ENCODE measurements at regions not wholly inside any gene's neighbourhood (a gene's known extent, or its start where the extent isn't known, plus 50 kb on each side); places are given as distances from the start of the nearest gene placed in this dataset.
"Not testable (repeated sequence)": the region's sequence is repeated elsewhere in the genome, so short reads cannot be mapped to it uniquely, and the experiment has no call there.

DNA sequence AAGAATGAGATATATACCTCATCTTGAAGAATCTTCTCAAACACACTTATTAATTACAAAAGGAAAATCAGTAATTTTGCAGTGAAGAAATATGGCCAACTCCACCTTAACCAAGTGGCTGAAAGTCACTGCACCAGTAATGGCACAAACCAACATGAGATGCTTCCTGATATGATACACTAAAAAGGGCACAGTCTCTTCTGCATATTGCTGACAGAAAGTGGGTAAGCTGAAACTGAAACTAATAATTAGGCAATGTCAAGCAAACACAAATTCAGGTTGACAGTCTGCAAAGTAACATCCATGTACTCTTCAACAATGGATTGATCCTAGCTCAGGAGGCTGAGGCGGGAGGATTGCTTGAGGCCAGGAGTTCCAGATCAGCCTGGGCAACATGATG is 56.1 kb downstream of the ZNF22 start:
- H3K36me3 ChIP-seq (ENCODE audit: control insufficient read depth, insufficient read depth, low read length); H3K27me3 ChIP-seq (replicated peaks; ENCODE audit: control insufficient read depth, insufficient read depth, low read length, poor library complexity, severe bottlenecking); H3K4me3 ChIP-seq (ENCODE audit: insufficient read depth, low read depth, low read length, poor library complexity, severe bottlenecking); H3K9me3 ChIP-seq (ENCODE audit: control insufficient read depth, low read length); H3K27ac ChIP-seq (ENCODE audit: insufficient read depth, low read length, poor library complexity, severe bottlenecking); H3K4me1 ChIP-seq (ENCODE audit: control insufficient read depth, insufficient read depth, low read length, poor library complexity, severe bottlenecking); DNase-seq: not testable (repeated sequence)

DNA sequence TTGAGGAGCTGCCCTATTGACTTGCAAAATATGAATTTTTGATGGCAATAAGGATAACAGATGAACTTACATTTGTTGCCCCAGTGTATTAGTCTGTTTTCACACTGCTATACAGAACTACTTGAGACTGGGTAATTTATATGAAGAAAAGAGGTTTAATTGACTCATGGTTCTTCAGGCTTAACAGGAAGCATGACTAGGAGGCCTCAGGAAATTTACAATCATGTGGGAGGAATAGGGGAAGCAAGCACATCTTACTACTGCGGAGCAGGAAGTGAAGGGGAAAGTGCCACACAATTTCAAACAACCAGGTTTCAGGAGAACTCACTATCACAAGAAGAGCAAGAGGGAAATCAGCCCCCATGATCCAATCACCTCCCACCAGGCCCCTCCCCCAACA is 57.9 kb downstream of the ZNF22 start:
- Histone ChIP-seq H3K9me3 (ENCODE audit: control insufficient read depth, low read length) (no peaks in the 10 kb centered on the region), H3K4me3 (ENCODE audit: insufficient read depth, low read depth, low read length, poor library complexity, severe bottlenecking) (no peak overlapping the region), H3K27me3 (replicated peaks; ENCODE audit: control insufficient read depth, insufficient read depth, low read length, poor library complexity, severe bottlenecking) (no peaks in the 10 kb centered on the region), H3K4me1 (ENCODE audit: control insufficient read depth, insufficient read depth, low read length, poor library complexity, severe bottlenecking) (no peaks in the 10 kb centered on the region), H3K36me3 (ENCODE audit: control insufficient read depth, insufficient read depth, low read length) (no peaks in the 10 kb centered on the region), H3K27ac (ENCODE audit: insufficient read depth, low read length, poor library complexity, severe bottlenecking) (no peak overlapping the region)
- no peak for DNase-seq

DNA sequence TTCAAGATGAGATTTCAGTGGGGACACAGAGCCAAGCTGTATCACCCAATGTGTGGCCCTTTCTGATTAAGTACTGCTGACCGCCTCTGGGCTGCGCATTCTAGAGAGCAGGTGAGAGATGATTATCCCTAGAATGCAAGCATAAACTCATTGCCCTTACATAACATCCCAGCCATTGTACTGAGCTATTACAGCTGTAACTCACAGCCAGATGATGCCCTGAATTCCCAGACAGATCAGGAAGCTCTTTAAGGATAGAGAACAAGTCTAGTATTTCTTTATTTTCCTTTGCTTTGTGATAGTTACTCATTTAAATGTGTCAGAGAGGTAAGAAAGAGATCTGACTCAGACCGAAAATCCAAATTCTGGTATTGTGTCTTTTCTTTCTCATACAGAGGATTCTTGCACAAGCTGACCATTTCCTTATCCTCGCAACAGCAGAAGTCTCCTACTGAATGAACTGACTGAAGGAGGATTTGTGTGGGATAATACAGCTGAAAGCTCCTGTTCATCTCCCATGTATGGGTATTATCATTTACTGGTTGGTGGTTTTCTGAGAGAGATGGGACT is 58.4 kb downstream of the ZNF22 start:
- Histone ChIP-seq H3K27ac (ENCODE audit: insufficient read depth, low read length, poor library complexity, severe bottlenecking) (no peak overlapping the region), H3K4me1 (ENCODE audit: control insufficient read depth, insufficient read depth, low read length, poor library complexity, severe bottlenecking) (no peaks in the 10 kb centered on the region), H3K4me3 (ENCODE audit: insufficient read depth, low read depth, low read length, poor library complexity, severe bottlenecking) (no peak overlapping the region), H3K27me3 (replicated peaks; ENCODE audit: control insufficient read depth, insufficient read depth, low read length, poor library complexity, severe bottlenecking) (no peaks in the 10 kb centered on the region), H3K9me3 (ENCODE audit: control insufficient read depth, low read length) (no peaks in the 10 kb centered on the region), H3K36me3 (ENCODE audit: control insufficient read depth, insufficient read depth, low read length) (no peaks in the 10 kb centered on the region)
- no peak for DNase-seq

DNA sequence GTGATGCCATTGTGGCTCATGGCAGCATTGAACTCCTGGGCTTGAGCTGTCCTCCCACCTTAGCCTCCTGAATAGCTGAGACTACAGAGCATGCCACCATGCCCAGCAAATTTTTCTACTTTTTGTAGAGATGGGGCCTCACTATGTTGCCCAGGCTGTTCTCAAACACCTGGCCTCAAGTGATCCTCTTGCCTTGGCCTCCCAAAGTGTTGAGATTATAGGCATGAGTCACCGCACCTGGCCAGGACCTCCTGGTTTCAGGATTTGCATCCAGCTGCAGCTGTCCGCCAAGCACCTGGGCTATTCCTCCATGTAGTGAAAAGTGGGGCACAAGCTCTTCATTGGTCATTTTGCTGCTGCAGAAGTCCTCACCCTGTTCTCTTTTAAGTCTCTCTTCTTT is 58.9 kb downstream of the ZNF22 start:
- Histone ChIP-seq H3K27ac (ENCODE audit: insufficient read depth, low read length, poor library complexity, severe bottlenecking) (no peak overlapping the region), H3K4me1 (ENCODE audit: control insufficient read depth, insufficient read depth, low read length, poor library complexity, severe bottlenecking) (no peaks in the 10 kb centered on the region), H3K4me3 (ENCODE audit: insufficient read depth, low read depth, low read length, poor library complexity, severe bottlenecking) (no peak overlapping the region), H3K27me3 (replicated peaks; ENCODE audit: control insufficient read depth, insufficient read depth, low read length, poor library complexity, severe bottlenecking) (no peaks in the 10 kb centered on the region), H3K36me3 (ENCODE audit: control insufficient read depth, insufficient read depth, low read length) (no peaks in the 10 kb centered on the region), H3K9me3 (ENCODE audit: control insufficient read depth, low read length) (no peaks in the 10 kb centered on the region)
- DNase-seq = no peak

DNA sequence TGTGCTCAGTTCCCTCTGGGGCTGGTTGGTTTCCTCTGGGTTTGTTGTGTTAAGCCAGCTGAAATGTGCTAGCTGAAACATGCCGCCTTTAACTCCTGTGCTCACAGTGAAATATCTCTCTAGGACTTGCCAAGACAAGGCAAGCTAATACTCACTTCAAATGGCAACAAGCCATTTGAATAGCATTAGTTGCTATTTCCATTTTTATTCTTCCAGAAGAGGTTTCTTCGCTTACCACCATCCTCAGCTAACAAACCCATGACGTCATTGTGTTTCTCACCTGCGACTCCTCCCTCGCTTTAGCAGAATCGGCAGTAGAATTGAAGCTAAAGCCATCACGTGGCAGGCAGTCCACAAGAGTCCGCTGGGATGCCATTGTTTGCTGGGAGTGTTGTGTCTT is 61.3 kb downstream of the ZNF22 start:
- Histone ChIP-seq H3K9me3 (ENCODE audit: control insufficient read depth, low read length) (no peaks in the 10 kb centered on the region), H3K27ac (ENCODE audit: insufficient read depth, low read length, poor library complexity, severe bottlenecking) (no peak overlapping the region), H3K4me3 (ENCODE audit: insufficient read depth, low read depth, low read length, poor library complexity, severe bottlenecking) (no peak overlapping the region), H3K27me3 (replicated peaks; ENCODE audit: control insufficient read depth, insufficient read depth, low read length, poor library complexity, severe bottlenecking) (no peaks in the 10 kb centered on the region), H3K4me1 (ENCODE audit: control insufficient read depth, insufficient read depth, low read length, poor library complexity, severe bottlenecking) (no peaks in the 10 kb centered on the region), H3K36me3 (ENCODE audit: control insufficient read depth, insufficient read depth, low read length) (no peaks in the 10 kb centered on the region)
- DNase-seq = no peak

DNA sequence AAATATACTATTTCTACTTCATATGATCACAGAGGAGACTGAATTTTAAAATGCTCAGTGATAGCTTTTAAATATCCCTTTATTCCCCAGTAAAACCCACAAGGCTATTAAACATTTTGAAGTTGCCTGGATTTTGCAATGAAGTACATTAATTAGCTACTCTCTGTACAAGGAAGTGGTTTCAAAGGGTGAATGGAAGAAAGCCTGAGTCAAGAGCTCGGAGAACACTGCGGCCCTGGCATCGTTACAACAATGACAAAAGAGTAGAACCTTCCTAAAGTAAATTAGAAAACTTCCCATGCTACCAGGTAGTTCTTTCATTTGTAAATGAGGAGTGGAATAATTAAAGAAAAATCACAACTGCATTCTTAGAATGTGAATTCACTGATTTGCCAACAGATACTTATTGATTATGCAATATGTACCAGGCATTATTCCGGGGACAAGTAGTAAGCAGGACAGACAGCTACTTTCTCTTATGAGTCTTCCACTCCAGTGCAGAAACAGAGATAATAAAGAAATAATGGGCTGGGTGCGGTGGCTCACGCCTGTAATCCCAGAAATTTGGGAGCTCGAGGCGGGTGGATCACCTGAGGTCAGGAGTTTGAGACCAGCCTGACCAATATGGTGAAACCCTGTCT is 63.0 kb downstream of the ZNF22 start:
- H3K36me3 ChIP-seq (ENCODE audit: control insufficient read depth, insufficient read depth, low read length) = no peaks in the 10 kb centered on the region
- H3K9me3 ChIP-seq (ENCODE audit: control insufficient read depth, low read length) = no peaks in the 10 kb centered on the region
- DNase-seq = no peak
- no peak overlapping the region for H3K4me3 ChIP-seq (ENCODE audit: insufficient read depth, low read depth, low read length, poor library complexity, severe bottlenecking)
- H3K4me1 ChIP-seq (ENCODE audit: control insufficient read depth, insufficient read depth, low read length, poor library complexity, severe bottlenecking) = no peaks in the 10 kb centered on the region
- H3K27ac ChIP-seq (ENCODE audit: insufficient read depth, low read length, poor library complexity, severe bottlenecking) = no peak overlapping the region
- no peaks in the 10 kb centered on the region for H3K27me3 ChIP-seq (replicated peaks; ENCODE audit: control insufficient read depth, insufficient read depth, low read length, poor library complexity, severe bottlenecking)

DNA sequence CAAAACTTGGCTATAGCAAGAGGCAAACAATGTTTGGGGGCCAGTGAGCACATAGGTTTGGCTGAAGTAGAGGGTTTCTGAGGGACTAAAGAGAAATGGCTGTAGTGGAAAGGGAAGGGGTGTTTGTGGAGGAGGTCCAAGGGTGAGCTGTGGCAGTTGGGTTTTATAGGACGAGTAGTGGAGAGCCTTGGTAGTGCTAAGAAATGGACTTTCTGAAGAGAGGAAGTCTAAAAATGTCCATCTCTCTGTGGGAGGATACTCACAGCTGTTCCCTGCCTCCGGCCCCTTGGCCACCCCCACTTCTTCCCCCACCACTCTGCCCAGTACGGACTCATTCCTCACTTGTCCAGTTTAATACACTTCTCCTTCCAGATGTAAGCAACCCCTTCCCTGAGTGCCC is 64.3 kb downstream of the ZNF22 start:
- Histone ChIP-seq H3K4me1 (ENCODE audit: control insufficient read depth, insufficient read depth, low read length, poor library complexity, severe bottlenecking) (no peaks in the 10 kb centered on the region), H3K27me3 (replicated peaks; ENCODE audit: control insufficient read depth, insufficient read depth, low read length, poor library complexity, severe bottlenecking) (no peaks in the 10 kb centered on the region), H3K4me3 (ENCODE audit: insufficient read depth, low read depth, low read length, poor library complexity, severe bottlenecking) (no peak overlapping the region), H3K9me3 (ENCODE audit: control insufficient read depth, low read length) (no peaks in the 10 kb centered on the region), H3K36me3 (ENCODE audit: control insufficient read depth, insufficient read depth, low read length) (no peaks in the 10 kb centered on the region), H3K27ac (ENCODE audit: insufficient read depth, low read length, poor library complexity, severe bottlenecking) (no peak overlapping the region)
- DNase-seq = no peak

DNA sequence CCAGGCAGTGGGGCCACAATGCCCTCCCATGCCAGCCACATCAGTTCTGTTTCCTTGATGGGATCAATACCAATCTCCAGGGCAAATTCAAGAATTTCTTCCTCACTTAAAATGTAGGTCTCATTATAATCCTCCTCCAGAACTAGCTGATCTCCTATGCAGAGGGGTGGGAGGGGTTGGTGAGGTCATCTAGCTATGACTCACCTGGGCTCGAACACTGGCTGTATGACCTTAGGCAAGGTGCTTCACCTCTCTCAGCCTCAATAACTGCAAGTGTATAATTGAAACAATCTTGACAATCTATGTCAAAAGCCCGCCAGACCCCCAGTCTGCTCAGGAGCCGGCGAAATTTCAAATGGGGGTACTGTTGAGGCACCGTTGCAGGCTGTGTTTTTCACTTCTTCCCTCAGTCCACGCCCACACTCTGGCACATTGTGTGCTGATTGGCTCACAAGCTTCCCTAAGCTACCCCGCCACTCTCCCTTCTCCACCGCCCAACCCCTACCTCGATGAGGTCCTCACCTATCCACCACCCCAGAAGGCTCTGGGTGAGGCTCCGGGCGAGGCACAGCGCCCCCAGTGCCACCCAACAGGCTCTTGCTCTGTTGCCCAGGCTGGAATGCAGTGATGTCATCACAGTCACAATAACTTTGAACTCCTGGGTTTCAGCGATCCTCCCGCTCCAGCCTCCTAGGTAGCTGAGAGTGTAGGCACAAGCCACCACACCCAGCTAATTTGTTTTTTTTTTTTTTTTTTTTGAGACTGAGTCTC is 70.5 kb downstream of the ZNF22 start:
- Histone ChIP-seq H3K36me3 (ENCODE audit: control insufficient read depth, insufficient read depth, low read length) (no peaks in the 10 kb centered on the region), H3K27me3 (replicated peaks; ENCODE audit: control insufficient read depth, insufficient read depth, low read length, poor library complexity, severe bottlenecking) (no peaks in the 10 kb centered on the region), H3K9me3 (ENCODE audit: control insufficient read depth, low read length) (no peaks in the 10 kb centered on the region), H3K27ac (ENCODE audit: insufficient read depth, low read length, poor library complexity, severe bottlenecking) (no peak overlapping the region), H3K4me3 (ENCODE audit: insufficient read depth, low read depth, low read length, poor library complexity, severe bottlenecking) (no peak overlapping the region), H3K4me1 (ENCODE audit: control insufficient read depth, insufficient read depth, low read length, poor library complexity, severe bottlenecking) (no peaks in the 10 kb centered on the region)
- DNase-seq = no peak

DNA sequence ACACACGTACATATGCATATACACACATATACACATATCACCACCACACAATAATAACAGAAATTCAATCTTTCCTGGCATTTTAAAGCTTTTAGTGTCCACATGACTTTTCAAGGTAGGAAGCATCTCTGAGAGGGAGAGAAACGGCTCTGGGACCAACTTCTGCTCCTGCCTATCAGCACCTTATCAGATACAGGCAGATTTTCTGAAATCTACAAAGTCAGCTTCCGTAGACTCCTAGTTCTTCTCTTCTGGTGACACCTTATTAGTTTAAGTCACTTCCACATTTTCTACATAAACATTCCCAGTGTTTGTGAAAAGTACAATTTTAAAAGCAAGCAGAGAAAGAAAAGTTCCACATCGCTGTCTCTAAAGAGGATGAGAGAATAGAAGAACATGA is 74.5 kb downstream of the ZNF22 start:
- no peak for DNase-seq

DNA sequence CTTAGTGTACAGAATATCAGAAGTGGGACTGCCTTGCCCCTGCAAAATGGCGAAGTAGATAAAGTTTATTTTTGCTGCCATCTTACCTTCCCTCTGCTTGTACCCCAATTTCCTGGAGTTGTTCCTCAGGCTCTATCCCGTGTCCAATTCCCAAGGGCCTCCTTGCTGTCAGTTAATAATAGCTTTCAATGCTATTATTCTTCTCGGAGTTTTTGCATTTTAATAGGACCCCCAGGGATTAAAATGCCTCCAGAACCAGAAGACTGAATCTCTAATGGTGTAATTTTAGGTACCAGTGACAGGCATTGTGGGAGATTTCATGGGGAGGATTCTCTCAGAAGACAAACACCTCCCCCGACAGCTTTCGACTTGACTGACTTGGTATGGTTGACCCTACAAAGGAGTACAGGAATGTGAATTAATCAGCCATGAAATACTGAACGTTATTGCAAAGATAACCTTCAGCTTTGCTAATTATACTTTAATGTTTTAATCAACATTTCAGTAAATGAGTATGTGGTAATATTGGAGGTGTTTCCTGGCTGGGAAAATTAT is 75.2 kb downstream of the ZNF22 start:
- H3K27me3 ChIP-seq (replicated peaks; ENCODE audit: control insufficient read depth, insufficient read depth, low read length, poor library complexity, severe bottlenecking) = no peaks in the 10 kb centered on the region
- no peak overlapping the region for H3K4me3 ChIP-seq (ENCODE audit: insufficient read depth, low read depth, low read length, poor library complexity, severe bottlenecking)
- no peak for DNase-seq
- no peak overlapping the region for H3K27ac ChIP-seq (ENCODE audit: insufficient read depth, low read length, poor library complexity, severe bottlenecking)
- H3K4me1 ChIP-seq (ENCODE audit: control insufficient read depth, insufficient read depth, low read length, poor library complexity, severe bottlenecking) = no peaks in the 10 kb centered on the region
- H3K36me3 ChIP-seq (ENCODE audit: control insufficient read depth, insufficient read depth, low read length) = no peaks in the 10 kb centered on the region
- no peaks in the 10 kb centered on the region for H3K9me3 ChIP-seq (ENCODE audit: control insufficient read depth, low read length)

More for the DNA sequence above, 74.5 kb downstream of the ZNF22 start:
- Histone ChIP-seq H3K9me3 (ENCODE audit: control insufficient read depth, low read length) (no peaks in the 10 kb centered on the region), H3K27ac (ENCODE audit: insufficient read depth, low read length, poor library complexity, severe bottlenecking) (no peak overlapping the region), H3K27me3 (replicated peaks; ENCODE audit: control insufficient read depth, insufficient read depth, low read length, poor library complexity, severe bottlenecking) (no peaks in the 10 kb centered on the region), H3K36me3 (ENCODE audit: control insufficient read depth, insufficient read depth, low read length) (no peaks in the 10 kb centered on the region), H3K4me3 (ENCODE audit: insufficient read depth, low read depth, low read length, poor library complexity, severe bottlenecking) (no peak overlapping the region), H3K4me1 (ENCODE audit: control insufficient read depth, insufficient read depth, low read length, poor library complexity, severe bottlenecking) (no peaks in the 10 kb centered on the region)

Data from effector memory CD4-positive, alpha-beta T cell (primary cell).